K562 (cell line): ENCODE measurements at regions not wholly inside any gene's neighbourhood (a gene's known extent, or its start where the extent isn't known, plus 50 kb on each side); places are given as distances from the start of the nearest gene placed in this dataset.

ENCODE experiments used
- BACH1 ChIP-seq: fragments of 200-800 bp; sonication (Bioruptor generic); IDR thresholded peaks from 2 replicates; pipeline ENCODE4 v1.6.1; 2016; ENCODE audit warnings: missing genetic modification characterization, missing compliant biosample characterization
- BRD9 ChIP-seq: fragments of 450-650 bp; IDR thresholded peaks from 2 replicates; pipeline ENCODE4 v1.6.1; 2018; ENCODE audit warnings: low read depth; ENCODE audit not compliant: partially characterized antibody
- CREM ChIP-seq: IDR thresholded peaks from 2 replicates; pipeline ENCODE4 v1.6.1; 2014; ENCODE audit warnings: antibody characterized with exemption, low read depth
- FUS ChIP-seq: fragments of 200-400 bp; formaldehyde crosslinking; optimal IDR thresholded peaks from 2 replicates; pipeline ENCODE3; 2017; ENCODE audit warnings: low read depth, low read length
- ILK ChIP-seq: fragments of 450-650 bp; IDR thresholded peaks from 2 replicates; pipeline ENCODE4 v1.6.1; 2016; ENCODE audit warnings: missing genetic modification characterization, low read depth, mild to moderate bottlenecking, missing compliant biosample characterization, moderate library complexity, borderline replicate concordance
- JUND ChIP-seq, 2 experiments: IDR thresholded peaks; 2 replicates in 1 of 2; 3 replicates in 1 of 2; pipeline ENCODE4 v1.6.1; 2011; ENCODE audit warnings: borderline replicate concordance in 2 of 2, low read depth in 2 of 2, low read length in 2 of 2, improper control_type of control experiment in 1 of 2, missing biosample characterization in 1 of 2, missing genetic modification characterization in 1 of 2, missing genetic modification reagents in 1 of 2
- SFPQ ChIP-seq: fragments of 200-400 bp; formaldehyde crosslinking; IDR thresholded peaks from 2 replicates; pipeline ENCODE4 v1.6.1; 2017; ENCODE audit warnings: mild to moderate bottlenecking, low read depth, low read length, moderate library complexity
- SNIP1 ChIP-seq: fragments of 450-650 bp; IDR thresholded peaks from 2 replicates; pipeline ENCODE4 v1.7.1; 2017; ENCODE audit warnings: low read depth, mild to moderate bottlenecking
- TARDBP ChIP-seq: fragments of 450-650 bp; IDR thresholded peaks from 2 replicates; pipeline ENCODE4 v1.6.1; 2016
- ZNF143 ChIP-seq: sonication (generic); formaldehyde crosslinking; IDR thresholded peaks from 2 replicates; pipeline ENCODE4 v1.9.0; 2022; ENCODE audit warnings: mild to moderate bottlenecking, missing genetic modification reagents
- TF ChIP-seq, protein P1 (sequence below): fragments of 250-450 bp; sonication (Bioruptor Pico); IDR thresholded peaks from 2 replicates; pipeline ENCODE4 v1.8.0; 2022; ENCODE audit warnings: moderate library complexity, mild to moderate bottlenecking, inconsistent platforms
- TF ChIP-seq, protein P2 (sequence below): sonication (generic); formaldehyde crosslinking; IDR thresholded peaks from 2 replicates; pipeline ENCODE4 v1.8.1; 2023; ENCODE audit warnings: mild to moderate bottlenecking, missing genetic modification reagents, moderate library complexity

GRCh38 chr4:8687083-8687482 lies 94.5 kb downstream of the CPZ start (continued):
- TF ChIP-seq SFPQ (no peak), BRD9 (no peak), ILK (tag) (no peak), SNIP1 (no peak), BACH1 (tag) (no peak), JUND (IDR thresholded peaks at IDR 0.05; ENCODE audit: borderline replicate concordance, low read depth, low read length) (no peak), JUND (tag; IDR thresholded peaks at IDR 0.05; ENCODE audit: borderline replicate concordance, low read depth, low read length) (no peak), ZNF143 (CRISPR knock-in tag) (no peak), TARDBP (no peak), FUS (no peak), CREM (no peak)
- TF ChIP-seq, protein P1, sequence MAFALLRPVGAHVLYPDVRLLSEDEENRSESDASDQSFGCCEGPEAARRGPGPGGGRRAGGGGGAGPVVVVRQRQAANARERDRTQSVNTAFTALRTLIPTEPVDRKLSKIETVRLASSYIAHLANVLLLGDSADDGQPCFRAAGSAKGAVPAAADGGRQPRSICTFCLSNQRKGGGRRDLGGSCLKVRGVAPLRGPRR (CRISPR knock-in tag): no peak
- TF ChIP-seq, protein P2, sequence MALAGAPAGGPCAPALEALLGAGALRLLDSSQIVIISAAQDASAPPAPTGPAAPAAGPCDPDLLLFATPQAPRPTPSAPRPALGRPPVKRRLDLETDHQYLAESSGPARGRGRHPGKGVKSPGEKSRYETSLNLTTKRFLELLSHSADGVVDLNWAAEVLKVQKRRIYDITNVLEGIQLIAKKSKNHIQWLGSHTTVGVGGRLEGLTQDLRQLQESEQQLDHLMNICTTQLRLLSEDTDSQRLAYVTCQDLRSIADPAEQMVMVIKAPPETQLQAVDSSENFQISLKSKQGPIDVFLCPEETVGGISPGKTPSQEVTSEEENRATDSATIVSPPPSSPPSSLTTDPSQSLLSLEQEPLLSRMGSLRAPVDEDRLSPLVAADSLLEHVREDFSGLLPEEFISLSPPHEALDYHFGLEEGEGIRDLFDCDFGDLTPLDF: no peak
